Endothelial cell of umbilical vein (primary cell): ENCODE measurements at regions not wholly inside any gene's neighbourhood (a gene's known extent, or its start where the extent isn't known, plus 50 kb on each side); places are given as distances from the start of the nearest gene placed in this dataset.

Source experiments
- BruUV-seq: library from RNA; stranded (reverse); fragments of 400-500 nt; replicated peaks from 2 replicates; lab custom pipeline; 2021; lab: Mats Ljungman, UMichigan
- CTCF ChIA-PET: fragments of 300-600, 350-600 bp; sonication (Branson Sonifier 250); formaldehyde crosslinking; loops from one replicate; lab custom pipeline; 2021; ENCODE audit warnings: antibody characterized with exemption, inconsistent platforms; lab: Charles Lee
- POLR2A ChIA-PET: fragments of 300-600, 350-600 bp; sonication (Branson Sonifier 250); formaldehyde crosslinking; loops from one replicate; lab custom pipeline; 2021; ENCODE audit warnings: antibody characterized with exemption, inconsistent platforms; lab: Charles Lee
- DNase-seq: peaks from one replicate; pipeline ENCODE4 v3.0.0-alpha.2; 2011; ENCODE audit warnings: low read depth, low spot score
- FAIRE-seq: peaks from 2 replicates; lab custom pipeline; 2011; peaks lifted over from hg19 to GRCh38; lab: Jason Lieb, UNC
- H2AFZ ChIP-seq: 2 replicates; pipeline ENCODE4 v1.6.0; 2012; ENCODE audit warnings: low read depth, low read length, control low read depth, inconsistent platforms
- H3K27ac ChIP-seq: 2 replicates; pipeline ENCODE4 v1.5.1; 2011; ENCODE audit warnings: low read depth, mild to moderate bottlenecking, control low read depth, low read length, moderate library complexity; ENCODE audit not compliant: insufficient read depth
- H3K27me3 ChIP-seq, 2 experiments: 2 replicates each; pipeline versions ENCODE4 v1.6.0 to v1.6.1; 2011; ENCODE audit warnings: low read length in 2 of 2, mixed read lengths in 1 of 2; ENCODE audit not compliant: control insufficient read depth in 2 of 2, insufficient read depth in 2 of 2
- H3K36me3 ChIP-seq, 2 experiments: 2 replicates in 1 of 2; 3 replicates in 1 of 2; pipeline ENCODE4 v1.5.1; 2011; ENCODE audit warnings: low read length in 2 of 2, mild to moderate bottlenecking in 1 of 2, moderate library complexity in 1 of 2; ENCODE audit not compliant: control insufficient read depth in 2 of 2, insufficient read depth in 2 of 2; ENCODE audit errors: extremely low read depth in 1 of 2
- H3K4me1 ChIP-seq: 3 replicates; pipeline ENCODE4 v1.5.1; 2011; ENCODE audit warnings: mild to moderate bottlenecking, low read length; ENCODE audit not compliant: control insufficient read depth, insufficient read depth; ENCODE audit errors: extremely low read depth
- H3K4me2 ChIP-seq: 2 replicates; pipeline ENCODE4 v1.6.1; 2011; ENCODE audit warnings: low read length, control low read depth, mixed read lengths; ENCODE audit not compliant: insufficient read depth
- H3K4me3 ChIP-seq, 3 experiments: fragments of 200-600 bp in 1 of 3; sonication (generic), shearing (Covaris generic) in 1 of 3; replicated peaks in 1 of 3; 2 replicates each; pipeline ENCODE4 v1.5.1; 2011 to 2016; ENCODE audit warnings: control low read depth in 3 of 3, low read length in 3 of 3, mild to moderate bottlenecking in 2 of 3, inconsistent platforms in 1 of 3, low read depth in 1 of 3, moderate library complexity in 1 of 3; ENCODE audit not compliant: insufficient read depth in 1 of 3
- H3K79me2 ChIP-seq: 2 replicates; pipeline ENCODE4 v1.6.0; 2012; ENCODE audit warnings: low read length, inconsistent platforms; ENCODE audit not compliant: control insufficient read depth, insufficient read depth
- H3K9ac ChIP-seq: replicated peaks from 2 replicates; pipeline ENCODE3; 2011; ENCODE audit warnings: low read length, control low read depth; ENCODE audit not compliant: insufficient read depth; ENCODE audit errors: extremely low read depth
- H3K9me1 ChIP-seq: replicated peaks from 3 replicates; pipeline ENCODE4 v1.6.0; 2011; ENCODE audit warnings: mild to moderate bottlenecking, low read length; ENCODE audit not compliant: control insufficient read depth, insufficient read depth; ENCODE audit errors: extremely low read depth
- H3K9me3 ChIP-seq: replicated peaks from 2 replicates; pipeline ENCODE4 v1.5.1; 2012; ENCODE audit warnings: low read length, inconsistent platforms; ENCODE audit not compliant: control insufficient read depth, insufficient read depth
- H4K20me1 ChIP-seq: replicated peaks from 2 replicates; pipeline ENCODE3; 2011; ENCODE audit warnings: mild to moderate bottlenecking, low read length; ENCODE audit not compliant: control insufficient read depth, insufficient read depth; ENCODE audit errors: extremely low read depth
- EZH2 ChIP-seq: IDR thresholded peaks from 2 replicates; pipeline ENCODE4 v1.6.1; 2012; ENCODE audit warnings: borderline replicate concordance, low read depth, mild to moderate bottlenecking, moderate library complexity, low read length, inconsistent platforms; ENCODE audit not compliant: severe bottlenecking
- FOS ChIP-seq: IDR thresholded peaks from 2 replicates; pipeline ENCODE4 v1.6.1; 2011; ENCODE audit warnings: mild to moderate bottlenecking, low read length, moderate library complexity, borderline replicate concordance; ENCODE audit not compliant: insufficient read depth
- GATA2 ChIP-seq: IDR thresholded peaks from 2 replicates; pipeline ENCODE4 v1.7.0; 2011; ENCODE audit warnings: low read depth, mild to moderate bottlenecking, moderate library complexity, mixed read lengths, low read length; ENCODE audit not compliant: insufficient read length, insufficient read depth
- JUN ChIP-seq: IDR thresholded peaks from 2 replicates; pipeline ENCODE4 v1.6.1; 2011; ENCODE audit warnings: borderline replicate concordance, low read depth; ENCODE audit not compliant: insufficient read length, insufficient read depth
- MYC ChIP-seq: IDR thresholded peaks from one replicate; pipeline ENCODE4 v1.6.1; 2011; ENCODE audit warnings: mild to moderate bottlenecking, low read depth, low read length
- POLR2A ChIP-seq: IDR thresholded peaks from 2 replicates; pipeline ENCODE4 v1.6.1; 2012; ENCODE audit warnings: low read depth, mild to moderate bottlenecking, control low read depth, low read length
- POLR2AphosphoS5 ChIP-seq: IDR thresholded peaks from 2 replicates; pipeline ENCODE4 v1.6.1; 2012; ENCODE audit warnings: low read depth, mild to moderate bottlenecking, control low read depth, low read length, moderate library complexity; ENCODE audit not compliant: insufficient read depth
- dilution Hi-C: fragments of 300-500 bp; cut with MboI; formaldehyde crosslinking; loops from one replicate; pipeline ENCODE4 v1.15.0; 2019; ENCODE audit warnings: low sequenced_read_pairs; ENCODE audit not compliant: extremely low pct_ligation_motif_present
- intact Hi-C: fragments of 100-400 bp; cut with micrococcal nuclease; formaldehyde crosslinking; loops from one replicate; pipeline ENCODE4 v1.10.0; 2022
- TF ChIP-seq, protein P1 (sequence below), 2 donors: IDR thresholded peaks; 1 replicate in 1 of 2; 2 replicates in 1 of 2; pipeline ENCODE4 v1.5.1; 2011; ENCODE audit warnings: low read length in 2 of 2, mild to moderate bottlenecking in 2 of 2, moderate library complexity in 2 of 2, control low read depth in 1 of 2, inconsistent platforms in 1 of 2, low read depth in 1 of 2; ENCODE audit not compliant: insufficient read depth in 1 of 2; ENCODE audit errors: extremely low read depth in 1 of 2
- TF ChIP-seq, protein P2 (sequence below): IDR thresholded peaks from 2 replicates; pipeline ENCODE4 v1.6.1; 2011; ENCODE audit not compliant: insufficient read depth, insufficient read length

DNA sequence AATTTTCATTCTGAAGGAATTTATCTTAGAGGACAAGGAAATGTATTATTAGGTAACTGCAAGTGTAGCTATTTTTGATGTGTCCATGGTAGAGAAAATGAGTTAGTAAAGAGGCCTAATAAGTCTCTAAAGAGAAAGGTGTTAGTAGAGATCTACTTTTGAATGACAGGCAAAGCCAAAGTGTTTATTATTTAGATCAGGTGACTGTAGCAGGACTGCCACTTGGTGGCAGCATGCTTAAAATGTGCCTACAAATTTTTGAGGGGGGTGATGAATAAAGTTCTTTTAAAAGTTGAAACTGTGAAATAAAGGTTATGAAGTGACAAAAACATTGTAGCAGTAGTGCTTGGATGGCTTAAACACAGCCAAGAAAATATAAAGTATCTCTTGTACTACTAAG, 421.5 kb upstream of the MEIS1 start:
- Histone ChIP-seq H3K9me3 (no peaks in the 10 kb centered on the region), H4K20me1 (no peaks in the 10 kb centered on the region), H3K9me1 (no peaks in the 10 kb centered on the region), H2AFZ (no peak overlapping the region), H3K4me1 (no peaks in the 10 kb centered on the region), H3K4me2 (no peak overlapping the region), H3K27me3 (no peaks in the 10 kb centered on the region), H3K79me2 (no peaks in the 10 kb centered on the region), H3K9ac (no peak overlapping the region), H3K27ac (no peak overlapping the region), H3K4me3 (no peak overlapping the region), H3K36me3 (no peaks in the 10 kb centered on the region)
- BruUV-seq: no TSS peak
- dilution Hi-C loops (no loop called here), intact Hi-C loops (no loop called here)
- ChIA-PET POLR2A (no interaction called here), CTCF (no interaction called here)
- DNase-seq (no peak), FAIRE-seq (no peak)
- TF ChIP-seq EZH2 (no peak), JUN (no peak), GATA2 (no peak), FOS (no peak), MYC (no peak), POLR2A (no peak), POLR2AphosphoS5 (no peak)
- TF ChIP-seq, protein P1, sequence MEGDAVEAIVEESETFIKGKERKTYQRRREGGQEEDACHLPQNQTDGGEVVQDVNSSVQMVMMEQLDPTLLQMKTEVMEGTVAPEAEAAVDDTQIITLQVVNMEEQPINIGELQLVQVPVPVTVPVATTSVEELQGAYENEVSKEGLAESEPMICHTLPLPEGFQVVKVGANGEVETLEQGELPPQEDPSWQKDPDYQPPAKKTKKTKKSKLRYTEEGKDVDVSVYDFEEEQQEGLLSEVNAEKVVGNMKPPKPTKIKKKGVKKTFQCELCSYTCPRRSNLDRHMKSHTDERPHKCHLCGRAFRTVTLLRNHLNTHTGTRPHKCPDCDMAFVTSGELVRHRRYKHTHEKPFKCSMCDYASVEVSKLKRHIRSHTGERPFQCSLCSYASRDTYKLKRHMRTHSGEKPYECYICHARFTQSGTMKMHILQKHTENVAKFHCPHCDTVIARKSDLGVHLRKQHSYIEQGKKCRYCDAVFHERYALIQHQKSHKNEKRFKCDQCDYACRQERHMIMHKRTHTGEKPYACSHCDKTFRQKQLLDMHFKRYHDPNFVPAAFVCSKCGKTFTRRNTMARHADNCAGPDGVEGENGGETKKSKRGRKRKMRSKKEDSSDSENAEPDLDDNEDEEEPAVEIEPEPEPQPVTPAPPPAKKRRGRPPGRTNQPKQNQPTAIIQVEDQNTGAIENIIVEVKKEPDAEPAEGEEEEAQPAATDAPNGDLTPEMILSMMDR (IDR thresholded peaks at IDR 0.05; ENCODE audit: extremely low read depth in 1 of 2, insufficient read depth in 1 of 2, low read depth in 1 of 2, low read length in 2 of 2): no peak
- TF ChIP-seq, protein P2, sequence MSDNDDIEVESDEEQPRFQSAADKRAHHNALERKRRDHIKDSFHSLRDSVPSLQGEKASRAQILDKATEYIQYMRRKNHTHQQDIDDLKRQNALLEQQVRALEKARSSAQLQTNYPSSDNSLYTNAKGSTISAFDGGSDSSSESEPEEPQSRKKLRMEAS: no peak
